ENCODE measurements at regions not wholly inside any gene's neighbourhood (a gene's known extent, or its start where the extent isn't known, plus 50 kb on each side); places are given as distances from the start of the nearest gene placed in this dataset.

DNA sequence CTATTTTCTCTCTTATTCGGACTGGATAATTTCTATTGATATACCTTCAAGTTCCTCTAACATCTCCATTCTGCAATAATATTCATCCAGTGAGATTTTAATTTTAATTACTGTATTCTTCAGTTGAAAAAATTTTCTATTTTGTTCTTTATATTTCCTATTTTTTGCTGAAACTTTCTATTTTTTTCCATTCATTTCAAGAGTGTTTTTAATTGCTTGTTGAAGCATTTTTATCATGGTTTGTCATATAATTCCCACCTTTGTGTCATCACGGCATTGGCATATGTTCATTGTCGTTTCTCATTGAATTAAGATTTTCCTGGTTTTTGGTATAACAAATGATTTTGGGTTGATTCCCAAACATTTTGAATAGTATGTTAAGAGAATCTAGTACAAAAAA is 214.9 kb upstream of the HDDC2 start:
- peaks cover 0 to 2% (median 0%) of the 10 kb centered on the region in 6 donors for H3K9me3 Mint-ChIP-seq
- peaks cover 2 to 5% (median 5%) of the 10 kb centered on the region in 3 donors for H3K27me3 Mint-ChIP-seq (ENCODE audit: low read depth in 3 of 3)
- H3K36me3 Mint-ChIP-seq, result no peaks in the 10 kb centered on the region
- DNase-seq, result no peak
- H3K27ac Mint-ChIP-seq, result no peak overlapping the region
- H3K4me3 Mint-ChIP-seq, result no peak overlapping the region
- H3K4me1 Mint-ChIP-seq, result no peaks in the 10 kb centered on the region

DNA sequence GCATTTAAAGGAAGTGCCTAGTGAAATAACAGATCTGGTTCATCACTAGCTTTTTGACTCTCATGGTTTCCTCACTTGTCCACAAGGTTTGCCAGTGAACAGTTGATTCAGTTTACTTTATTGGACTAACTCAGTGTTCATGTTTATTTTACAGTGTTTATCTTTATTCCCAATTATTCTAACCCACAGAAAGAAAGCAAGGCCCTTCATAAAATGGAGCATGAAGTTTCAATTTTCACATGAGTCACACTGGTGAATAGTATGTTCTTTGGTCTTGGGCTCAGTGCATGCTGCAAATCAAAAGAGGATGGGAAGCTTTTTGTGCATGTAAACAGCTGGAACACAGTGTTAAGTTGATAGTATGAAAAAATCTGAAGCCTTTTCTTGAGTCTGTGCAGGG is 217.6 kb upstream of the HDDC2 start:
- Mint-ChIP-seq H3K9me3 (peaks cover 0 to 2% (median 0%) of the 10 kb centered on the region in 6 donors), H3K4me1 (no peaks in the 10 kb centered on the region), H3K27me3 (ENCODE audit: low read depth in 3 of 3) (peaks cover 2 to 8% (median 7%) of the 10 kb centered on the region in 3 donors), H3K36me3 (no peaks in the 10 kb centered on the region), H3K4me3 (no peak overlapping the region), H3K27ac (no peak overlapping the region)
- no peak for DNase-seq

DNA sequence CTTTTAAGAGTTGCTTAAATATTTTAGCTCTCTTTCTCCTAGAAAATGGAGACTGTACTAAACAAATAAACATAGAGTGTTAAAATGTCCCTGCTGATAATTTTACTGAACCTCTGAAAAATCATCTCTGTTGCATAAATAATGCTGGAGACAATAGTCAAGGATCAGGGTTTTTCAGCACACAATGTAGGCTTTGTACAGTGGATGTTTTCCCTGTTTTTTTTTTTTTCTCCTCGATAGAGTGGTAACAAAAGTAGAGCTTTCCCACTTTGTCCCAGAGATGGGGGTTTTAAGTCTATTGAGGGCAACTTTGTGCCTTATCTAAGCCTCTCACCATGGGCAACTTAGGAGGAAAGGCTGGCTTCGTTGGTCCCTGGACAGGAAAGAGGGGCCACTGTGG is 222.6 kb upstream of the HDDC2 start:
- DNase-seq, result no peak
- Mint-ChIP-seq H3K36me3 (no peaks in the 10 kb centered on the region), H3K9me3 (peaks cover 0 to 6% (median 0%) of the 10 kb centered on the region in 6 donors), H3K27me3 (ENCODE audit: low read depth in 3 of 3) (peaks cover 2 to 11% (median 5%) of the 10 kb centered on the region in 3 donors), H3K4me3 (no peak overlapping the region), H3K27ac (no peak overlapping the region), H3K4me1 (no peaks in the 10 kb centered on the region)

DNA sequence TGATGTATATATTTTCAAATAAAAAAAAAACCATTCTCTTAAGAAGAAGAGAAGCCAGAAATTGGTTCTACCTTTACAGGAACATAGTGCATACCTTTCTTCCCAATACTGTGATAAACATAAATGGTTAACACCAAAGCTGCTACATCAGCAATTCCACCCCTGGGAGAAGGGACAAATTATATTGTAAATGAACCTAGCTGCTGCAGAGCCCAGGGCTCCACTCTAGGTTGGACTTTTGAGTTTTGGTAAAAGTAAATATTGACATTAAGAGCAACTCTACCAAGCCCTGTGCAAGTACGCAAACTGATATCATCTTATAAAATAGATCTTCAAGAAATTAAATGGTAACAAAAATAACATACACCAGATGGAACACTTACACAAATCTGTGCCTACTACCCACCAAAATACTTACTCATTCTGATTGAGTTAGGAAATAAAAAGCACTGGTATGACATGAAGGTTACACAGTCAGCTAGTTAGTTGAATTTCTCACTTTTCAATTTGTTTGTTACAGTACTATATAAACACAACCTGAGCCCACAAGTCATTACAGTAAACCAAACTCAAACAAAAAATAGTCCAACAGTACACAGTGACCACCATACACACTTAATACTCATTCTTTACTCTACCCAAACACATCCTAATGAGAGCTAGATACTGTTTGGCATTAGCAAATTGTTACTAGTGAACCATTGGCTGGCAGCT is 223.3 kb upstream of the HEY2 start:
- no peak overlapping the region for H3K4me3 Mint-ChIP-seq
- H3K27me3 Mint-ChIP-seq (ENCODE audit: low read depth in 3 of 3), result peaks cover 2 to 13% (median 5%) of the 10 kb centered on the region in 3 donors
- no peak overlapping the region for H3K27ac Mint-ChIP-seq
- H3K36me3 Mint-ChIP-seq, result no peaks in the 10 kb centered on the region
- H3K4me1 Mint-ChIP-seq, result no peaks in the 10 kb centered on the region
- H3K9me3 Mint-ChIP-seq, result peaks cover 0 to 4% (median 0%) of the 10 kb centered on the region in 6 donors
- no peak for DNase-seq

DNA sequence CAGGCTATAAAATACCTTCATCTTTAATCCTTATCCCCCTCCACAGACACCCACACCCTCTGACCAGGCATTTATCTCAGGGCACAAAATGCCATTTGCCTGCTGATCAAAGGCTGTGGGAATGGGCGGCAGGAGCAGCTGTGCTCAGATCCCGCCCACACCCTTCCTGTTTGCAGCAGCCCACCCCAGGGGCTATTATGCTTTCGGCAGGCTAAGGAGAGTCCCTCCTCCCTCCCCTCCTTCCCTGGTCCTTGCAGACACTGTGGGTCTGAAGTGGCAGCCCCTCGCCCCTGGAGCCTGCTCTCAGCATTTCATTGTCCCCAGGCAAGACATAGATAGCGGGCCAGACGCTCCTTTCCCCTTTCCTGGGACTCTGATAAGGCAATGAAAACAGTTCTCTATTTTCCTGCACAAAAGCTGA is 220.8 kb upstream of the HEY2 start:
- H3K4me1 Mint-ChIP-seq, result no peaks in the 10 kb centered on the region
- peaks cover 2 to 11% (median 4%) of the 10 kb centered on the region in 3 donors for H3K27me3 Mint-ChIP-seq (ENCODE audit: low read depth in 3 of 3)
- H3K9me3 Mint-ChIP-seq, result peaks cover 0 to 4% (median 0%) of the 10 kb centered on the region in 6 donors
- no peak overlapping the region for H3K4me3 Mint-ChIP-seq
- no peak overlapping the region for H3K27ac Mint-ChIP-seq
- no peaks in the 10 kb centered on the region for H3K36me3 Mint-ChIP-seq
- DNase-seq, result no peak

DNA sequence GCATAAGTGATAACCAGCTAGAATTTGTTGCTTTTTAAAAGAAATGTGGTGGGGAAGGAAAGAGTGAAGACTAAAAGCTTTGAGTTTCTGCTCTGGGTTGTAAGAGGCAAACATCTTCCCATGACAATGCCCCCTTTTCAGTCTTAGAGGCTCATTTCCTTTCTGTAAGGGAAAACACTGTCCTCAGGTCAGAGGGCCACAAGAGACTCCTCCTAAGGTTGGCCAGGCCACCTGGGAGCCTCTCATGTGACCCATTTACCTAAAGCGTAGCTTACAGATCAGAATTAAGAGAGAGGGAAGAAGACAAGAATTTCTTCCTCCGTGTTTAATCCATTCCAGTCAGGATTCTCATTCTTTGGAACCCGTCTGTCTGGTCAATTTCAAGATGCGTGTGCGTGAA is 220.4 kb upstream of the HEY2 start:
- Mint-ChIP-seq H3K27me3 (ENCODE audit: low read depth in 3 of 3) (peaks cover 2 to 13% (median 7%) of the 10 kb centered on the region in 3 donors), H3K9me3 (peaks cover 0 to 7% (median 0%) of the 10 kb centered on the region in 6 donors), H3K4me1 (no peaks in the 10 kb centered on the region), H3K4me3 (no peak overlapping the region), H3K36me3 (no peaks in the 10 kb centered on the region), H3K27ac (no peak overlapping the region)
- DNase-seq, result no peak

DNA sequence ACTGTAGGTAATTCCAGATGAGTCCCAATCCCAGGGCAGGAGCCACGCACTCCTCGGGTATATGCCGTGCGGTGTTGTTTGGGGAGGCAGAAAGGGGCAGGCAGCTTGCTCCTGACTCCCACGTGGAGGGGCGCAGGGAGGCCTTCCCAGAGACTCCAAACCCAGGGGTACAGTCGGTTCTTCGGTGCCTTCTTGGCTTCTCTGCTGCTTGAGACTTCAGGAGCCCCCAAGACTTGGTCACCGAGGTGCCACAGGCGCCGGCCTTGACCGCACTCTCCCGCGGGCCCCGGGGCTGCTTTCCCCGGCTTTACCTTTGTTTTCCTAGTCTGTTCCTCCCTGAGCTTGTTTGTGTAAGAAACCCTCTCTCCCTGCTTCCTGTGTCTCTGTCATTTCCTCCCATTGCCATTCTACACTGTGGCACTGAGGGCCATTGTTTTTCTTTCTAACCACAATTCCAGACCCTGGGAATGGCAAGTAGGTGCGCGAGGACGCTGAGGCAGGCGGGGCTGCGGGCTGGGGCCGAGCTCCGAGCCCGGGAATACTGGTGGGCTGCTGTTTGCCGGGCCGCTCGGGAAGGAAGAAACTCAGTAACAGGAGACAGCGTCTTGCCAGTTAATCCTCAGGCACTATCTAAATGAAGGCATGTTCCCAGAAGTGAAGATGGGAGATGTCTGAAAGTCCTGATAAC is 215.6 kb upstream of the HEY2 start:
- no peak overlapping the region for H3K27ac Mint-ChIP-seq
- no peaks in the 10 kb centered on the region for H3K4me1 Mint-ChIP-seq
- DNase-seq, result no peak
- H3K9me3 Mint-ChIP-seq, result peaks cover 0 to 4% (median 0%) of the 10 kb centered on the region in 6 donors
- no peaks in the 10 kb centered on the region for H3K36me3 Mint-ChIP-seq
- no peak overlapping the region for H3K4me3 Mint-ChIP-seq
- H3K27me3 Mint-ChIP-seq (ENCODE audit: low read depth in 3 of 3), result peaks cover 3 to 23% (median 8%) of the 10 kb centered on the region in 3 donors

DNA sequence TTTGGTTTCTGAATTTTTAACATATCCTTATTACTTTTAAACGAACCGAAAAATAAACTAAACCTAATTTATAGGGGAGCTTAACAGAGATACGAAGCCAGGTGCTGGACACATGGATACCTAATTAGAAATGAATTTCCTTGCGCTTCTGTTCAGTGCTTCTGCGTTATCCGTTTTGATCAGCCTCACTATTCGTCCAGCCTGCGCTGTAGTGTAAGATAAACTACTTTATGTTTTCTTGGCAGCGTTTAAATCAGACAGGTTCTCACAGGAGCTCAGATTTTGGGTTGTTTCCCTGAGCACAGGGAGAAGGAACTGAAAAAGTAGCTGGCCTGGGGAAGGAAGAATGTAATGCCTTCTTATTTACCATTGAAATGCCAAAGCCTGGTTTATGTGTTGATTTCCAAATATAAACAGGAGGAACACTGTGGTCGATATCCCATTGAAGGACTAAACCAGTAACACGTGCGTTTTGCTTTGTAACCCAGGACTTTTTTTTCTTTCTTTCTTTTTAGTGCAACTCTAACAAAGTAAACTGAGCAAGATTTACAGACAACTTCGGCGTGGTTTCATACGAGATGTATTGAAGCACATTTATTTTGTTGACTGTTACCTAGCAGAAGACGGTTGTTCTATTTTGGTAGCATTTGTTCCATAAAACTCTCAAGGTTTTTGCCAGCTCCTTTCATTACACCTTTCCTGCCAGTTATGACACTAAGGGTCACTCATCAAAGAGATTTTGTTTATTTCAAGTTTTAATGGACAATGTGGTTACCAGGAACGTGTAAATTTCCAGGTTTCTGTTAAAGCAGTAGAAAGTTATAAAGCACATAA is 214.8 kb upstream of the HEY2 start:
- Mint-ChIP-seq H3K9me3 (peaks cover 0 to 4% (median 0%) of the 10 kb centered on the region in 6 donors), H3K36me3 (no peaks in the 10 kb centered on the region), H3K4me1 (no peaks in the 10 kb centered on the region), H3K4me3 (no peak overlapping the region), H3K27me3 (ENCODE audit: low read depth in 3 of 3) (peaks cover 3 to 18% (median 8%) of the 10 kb centered on the region in 3 donors), H3K27ac (no peak overlapping the region)
- no peak for DNase-seq

DNA sequence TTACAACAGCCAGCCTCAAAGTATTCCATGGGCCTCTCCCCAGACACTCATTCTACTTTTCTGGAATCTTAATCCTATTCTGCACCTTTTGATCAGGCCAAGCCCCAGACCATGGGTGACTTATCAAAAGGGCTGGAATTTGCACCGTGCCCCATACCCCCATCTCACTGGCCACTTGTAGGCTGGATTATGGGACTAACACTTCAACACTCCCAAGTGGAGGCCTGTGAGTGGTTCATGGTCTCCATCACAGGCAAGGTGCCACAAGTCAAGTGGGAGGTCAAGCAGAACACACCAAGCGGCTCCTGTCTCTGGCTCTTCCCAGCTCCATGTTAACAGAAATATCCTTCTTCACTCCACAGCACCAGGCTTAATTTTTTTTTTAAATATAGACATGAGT is 212.3 kb upstream of the HEY2 start:
- H3K27ac Mint-ChIP-seq, result no peak overlapping the region
- no peak for DNase-seq
- no peaks in the 10 kb centered on the region for H3K36me3 Mint-ChIP-seq
- peaks cover 0 to 4% (median 0%) of the 10 kb centered on the region in 6 donors for H3K9me3 Mint-ChIP-seq
- H3K4me3 Mint-ChIP-seq, result no peak overlapping the region
- peaks cover 3 to 22% (median 8%) of the 10 kb centered on the region in 3 donors for H3K27me3 Mint-ChIP-seq (ENCODE audit: low read depth in 3 of 3)
- no peaks in the 10 kb centered on the region for H3K4me1 Mint-ChIP-seq

DNA sequence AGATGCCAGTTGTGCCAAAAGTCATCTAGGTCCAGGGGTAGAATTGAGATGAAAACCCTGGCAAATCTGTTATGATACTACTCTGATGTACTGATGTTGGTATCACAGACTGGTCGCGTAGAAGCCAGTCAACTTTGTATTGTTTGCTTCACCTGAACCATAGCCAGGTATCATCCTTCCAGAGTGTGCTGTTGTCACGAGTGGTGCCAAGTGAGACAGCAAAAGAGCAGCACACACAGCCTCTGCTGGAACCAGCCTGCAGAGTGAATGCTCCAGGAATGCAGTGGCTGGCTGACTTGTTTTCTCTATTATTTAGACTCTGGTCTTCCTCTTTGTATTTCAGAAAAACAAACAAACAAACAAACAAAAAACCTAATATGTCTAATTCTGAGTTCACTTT is 209.5 kb upstream of the HEY2 start:
- no peaks in the 10 kb centered on the region for H3K9me3 Mint-ChIP-seq
- H3K36me3 Mint-ChIP-seq, result no peaks in the 10 kb centered on the region
- no peak for DNase-seq
- no peak overlapping the region for H3K27ac Mint-ChIP-seq
- H3K4me1 Mint-ChIP-seq, result no peaks in the 10 kb centered on the region
- peaks cover 1 to 16% (median 4%) of the 10 kb centered on the region in 3 donors for H3K27me3 Mint-ChIP-seq (ENCODE audit: low read depth in 3 of 3)
- H3K4me3 Mint-ChIP-seq, result no peak overlapping the region

DNA sequence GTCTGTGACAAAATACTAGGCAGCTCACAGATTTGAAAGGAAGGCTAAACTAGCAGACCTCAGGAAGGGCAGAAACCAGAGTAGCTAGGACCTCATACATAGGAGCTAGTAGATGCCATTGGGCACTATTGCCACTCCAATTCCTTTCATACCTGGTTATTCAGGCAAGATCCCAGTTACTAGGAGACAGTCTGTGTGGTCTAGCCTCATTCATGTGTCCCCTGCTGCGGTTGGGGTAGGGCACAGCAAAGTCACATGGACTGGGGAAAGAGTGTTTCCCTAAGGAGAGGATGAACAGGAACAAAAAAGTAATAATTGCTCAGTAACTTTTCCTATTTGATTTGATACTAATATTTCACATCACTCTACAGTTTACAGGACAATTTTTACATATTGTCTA is 204.6 kb upstream of the HEY2 start:
- H3K27ac Mint-ChIP-seq, result no peak overlapping the region
- peaks cover 0 to 13% (median 2%) of the 10 kb centered on the region in 3 donors for H3K27me3 Mint-ChIP-seq (ENCODE audit: low read depth in 3 of 3)
- DNase-seq, result no peak
- no peak overlapping the region for H3K4me3 Mint-ChIP-seq
- H3K9me3 Mint-ChIP-seq, result no peaks in the 10 kb centered on the region
- H3K36me3 Mint-ChIP-seq, result no peaks in the 10 kb centered on the region
- no peaks in the 10 kb centered on the region for H3K4me1 Mint-ChIP-seq

DNA sequence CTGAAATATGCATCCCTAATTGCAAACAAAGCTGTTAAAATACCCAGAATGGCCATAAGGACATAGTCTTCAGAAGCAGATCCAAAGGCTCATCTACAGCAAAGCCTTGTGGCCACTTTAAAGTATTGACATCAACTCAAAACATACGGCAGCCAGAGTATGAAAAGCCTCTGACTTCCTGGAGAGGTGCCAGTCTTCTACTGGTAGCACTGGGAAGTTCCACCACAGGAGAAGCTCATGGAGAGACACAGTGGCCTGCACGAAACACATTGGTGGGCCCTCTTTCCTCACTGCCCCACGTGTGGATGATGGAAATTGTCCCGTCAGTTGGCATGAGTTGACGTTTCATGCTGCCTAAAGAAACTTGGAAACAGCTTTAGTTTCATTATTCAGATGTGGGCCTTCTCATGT is 202.6 kb upstream of the HEY2 start:
- Mint-ChIP-seq H3K4me1 (no peaks in the 10 kb centered on the region), H3K27ac (no peak overlapping the region), H3K9me3 (no peaks in the 10 kb centered on the region), H3K36me3 (no peaks in the 10 kb centered on the region), H3K27me3 (ENCODE audit: low read depth in 3 of 3) (peaks cover 0 to 9% (median 4%) of the 10 kb centered on the region in 3 donors), H3K4me3 (no peak overlapping the region)
- no peak for DNase-seq

DNA sequence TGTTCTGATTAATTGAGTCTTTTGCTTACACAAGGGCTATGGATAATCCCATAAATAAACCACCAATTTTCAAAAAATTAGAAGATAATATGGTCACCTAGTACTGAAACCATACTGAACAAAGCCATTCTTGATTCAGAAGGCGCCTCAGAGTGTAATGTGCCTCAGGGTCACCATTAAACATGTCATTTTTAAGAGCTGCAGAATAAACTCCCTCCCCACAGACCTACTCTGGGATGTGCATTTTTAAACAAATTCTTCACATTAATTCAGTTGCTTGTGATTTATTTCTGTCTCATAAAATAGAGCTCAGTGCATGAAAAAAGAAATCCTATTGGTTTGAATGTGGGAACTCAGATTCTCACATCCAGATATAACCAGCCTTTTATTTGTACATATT is 202.1 kb upstream of the HEY2 start:
- H3K36me3 Mint-ChIP-seq, result no peaks in the 10 kb centered on the region
- peaks cover 0 to 6% (median 5%) of the 10 kb centered on the region in 3 donors for H3K27me3 Mint-ChIP-seq (ENCODE audit: low read depth in 3 of 3)
- no peak overlapping the region for H3K27ac Mint-ChIP-seq
- DNase-seq, result no peak
- H3K9me3 Mint-ChIP-seq, result no peaks in the 10 kb centered on the region
- no peak overlapping the region for H3K4me3 Mint-ChIP-seq
- H3K4me1 Mint-ChIP-seq, result no peaks in the 10 kb centered on the region
